ENCODE measurements at regions not wholly inside any gene's neighbourhood (a gene's known extent, or its start where the extent isn't known, plus 50 kb on each side); places are given as distances from the start of the nearest gene placed in this dataset.
"Not testable (repeated sequence)": the region's sequence is repeated elsewhere in the genome, so short reads cannot be mapped to it uniquely, and the experiment has no call there.

GRCh38 chr3:33919312-33920120, 121.1 kb downstream of the PDCD6IP start:
- DNase-seq, result no peak

DNA sequence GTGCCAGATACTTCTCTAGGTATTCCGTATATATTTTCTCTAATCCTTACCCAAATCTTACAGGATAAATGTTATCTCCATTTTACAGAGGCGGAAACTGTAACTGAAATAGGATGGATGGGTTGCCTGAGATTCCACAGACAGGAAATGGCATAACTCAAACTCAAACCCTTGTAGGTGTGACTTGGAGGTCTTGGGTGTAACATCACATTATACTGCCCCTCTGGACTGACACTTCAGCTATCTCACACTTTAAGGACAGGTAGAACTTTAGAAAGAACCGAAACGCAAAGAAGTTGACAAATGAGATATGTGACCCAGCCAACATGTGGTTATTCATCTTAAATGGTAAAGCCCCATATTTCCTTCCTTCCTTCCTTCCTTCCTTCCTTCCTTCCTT, 122.1 kb downstream of the PDCD6IP start:
- DNase-seq, result no peak

DNA sequence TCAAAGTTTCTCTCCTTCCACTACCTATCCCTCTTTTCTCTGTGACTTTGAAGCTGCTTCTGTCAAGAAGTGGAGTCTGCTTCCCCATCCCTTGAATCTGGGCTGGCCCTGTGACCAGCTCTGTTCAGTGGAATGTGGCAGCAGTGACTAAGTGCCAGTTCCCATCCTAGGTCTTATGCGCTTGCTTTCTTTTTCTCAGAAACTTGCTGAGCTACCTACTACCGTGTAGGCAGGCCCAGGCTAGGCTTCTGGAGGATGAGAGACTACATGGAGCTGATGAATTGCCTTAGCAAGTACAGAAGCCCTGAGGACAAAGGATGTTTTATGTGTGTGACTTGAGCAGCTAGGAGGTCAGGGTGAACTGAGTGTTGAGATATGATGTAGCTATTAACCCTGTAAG, 123.2 kb downstream of the PDCD6IP start:
- DNase-seq, result no peak

DNA sequence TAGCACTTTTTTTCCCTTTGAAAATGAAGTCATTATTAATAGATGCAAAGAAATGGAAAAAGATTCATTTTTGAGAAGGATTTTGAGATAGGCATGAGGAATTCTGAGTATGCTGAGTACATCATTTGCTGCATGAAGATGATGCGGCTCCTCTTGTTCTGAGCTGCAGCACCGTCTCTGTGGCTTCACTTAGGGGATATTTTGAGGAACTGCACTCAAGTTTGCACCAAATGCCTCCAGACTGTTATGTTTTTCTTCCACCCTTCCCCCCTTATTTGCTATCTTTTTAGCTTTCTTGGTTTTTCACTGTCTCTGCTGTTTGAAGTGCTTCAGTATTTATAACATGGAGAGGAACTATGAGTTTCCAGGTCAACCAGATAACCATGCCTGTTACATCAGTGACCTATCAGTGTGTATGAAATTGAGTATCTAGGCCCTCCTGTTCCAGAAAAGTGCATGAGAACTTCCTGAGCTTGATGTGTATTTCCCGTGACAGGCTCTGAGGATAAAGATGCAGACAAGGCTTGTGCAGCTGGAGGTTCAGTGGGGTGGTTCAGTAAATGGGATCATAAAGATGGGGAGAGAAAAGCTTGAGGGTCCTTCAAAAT, 128.7 kb downstream of the PDCD6IP start:
- no peak for DNase-seq

DNA sequence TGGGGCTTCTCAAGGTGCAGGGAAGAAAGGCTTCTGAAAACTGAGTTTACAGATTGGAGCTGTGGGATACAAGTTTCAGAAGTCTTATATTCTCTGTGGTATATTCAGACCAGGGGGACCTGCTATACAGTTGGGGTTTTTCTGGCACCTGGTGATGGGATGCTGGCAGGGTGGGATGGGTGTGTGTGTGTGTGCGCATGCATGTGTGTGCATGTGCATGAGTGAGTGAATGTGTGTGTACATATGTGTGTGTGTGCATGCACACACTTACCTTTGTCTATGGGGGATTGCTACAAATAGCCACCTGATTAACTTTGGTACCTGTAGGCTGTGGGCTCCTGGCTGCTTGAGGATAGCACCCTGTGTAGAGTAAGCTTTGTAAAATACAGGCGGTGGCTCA, 131.4 kb downstream of the PDCD6IP start:
- no peak for DNase-seq

DNA sequence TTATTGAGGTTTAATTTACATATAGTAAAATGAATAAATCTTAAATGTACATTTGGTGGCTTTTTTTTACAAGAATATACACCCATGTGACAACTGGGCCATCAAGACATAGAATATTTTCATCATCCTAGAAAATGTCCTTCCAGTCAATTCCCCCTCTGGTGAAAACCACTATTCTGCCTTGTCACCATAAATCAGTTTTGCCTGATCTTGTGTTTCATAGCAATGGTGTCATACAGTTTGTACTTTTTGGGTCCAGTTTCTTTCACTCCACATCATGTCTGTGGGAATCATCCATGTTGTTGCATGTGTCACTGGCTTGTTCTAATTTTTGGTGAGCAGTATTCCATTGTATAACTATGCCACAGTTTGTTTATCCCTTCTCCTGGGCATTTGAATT, 133.1 kb downstream of the PDCD6IP start:
- DNase-seq, result no peak

DNA sequence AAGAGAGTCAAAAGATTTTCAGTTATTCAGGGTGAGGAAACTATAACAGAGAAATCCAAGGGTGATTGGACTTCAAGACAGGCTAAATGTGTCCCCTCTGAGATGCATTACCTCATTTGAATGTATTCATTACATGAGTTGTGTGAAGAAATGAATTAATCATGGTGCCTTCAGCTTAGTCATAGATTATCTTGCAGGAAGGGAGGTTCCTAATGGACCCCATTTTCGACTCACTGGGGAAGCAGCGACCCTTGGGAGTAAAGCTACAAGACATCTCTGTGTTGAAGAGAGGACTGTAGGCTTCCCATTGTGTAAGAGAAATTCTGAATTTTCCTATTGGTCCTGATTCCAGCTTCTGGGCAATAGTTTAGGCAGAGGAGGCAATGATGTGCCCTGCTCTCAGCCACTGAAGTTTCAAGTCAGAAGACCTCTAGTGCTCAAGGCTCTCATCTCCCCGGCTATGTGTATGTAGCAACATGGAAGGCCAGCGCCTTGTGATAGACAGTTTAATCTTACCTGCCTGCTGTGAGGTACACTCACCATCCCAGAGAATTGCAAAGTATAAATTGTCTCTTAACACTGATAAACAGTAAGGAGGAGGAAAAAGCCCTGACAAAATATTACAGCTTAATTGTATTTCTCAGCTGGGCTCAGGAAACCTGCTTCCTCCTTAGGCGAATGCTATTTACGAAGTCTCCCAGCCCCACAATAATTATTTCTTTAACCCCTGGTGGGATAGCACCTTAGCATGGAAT, 133.8 kb downstream of the PDCD6IP start:
- no peak for DNase-seq

GRCh38 chr3:33936171-33936920, 137.9 kb downstream of the PDCD6IP start:
- no peak for DNase-seq

GRCh38 chr3:33936921-33937525, 138.6 kb downstream of the PDCD6IP start:
- no peak for DNase-seq

- no peak for DNase-seq
These were observed 139.2 kb downstream of the PDCD6IP start for GRCh38 chr3:33937628-33938027.

- no peak for DNase-seq
These were observed 141.7 kb downstream of the PDCD6IP start for GRCh38 chr3:33940149-33940548.

DNA sequence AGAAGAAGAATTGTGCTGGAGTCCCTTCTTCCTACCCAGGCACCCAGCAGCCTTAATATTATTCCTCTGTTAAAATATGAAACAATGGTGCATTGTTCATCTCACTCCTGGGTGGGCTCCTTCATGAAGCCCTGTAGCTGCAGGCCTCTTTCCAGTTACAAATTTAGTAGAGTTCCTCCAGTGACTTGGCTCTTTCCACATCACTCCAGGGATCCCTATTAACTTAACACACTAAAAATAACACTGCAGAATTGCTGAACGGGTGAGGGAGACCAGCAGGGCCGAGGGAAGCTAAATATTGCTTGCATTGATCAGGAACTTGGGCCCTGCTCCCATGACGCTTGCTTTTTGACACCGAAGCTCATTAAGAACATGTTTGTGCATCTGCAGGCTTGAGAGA, 142.3 kb downstream of the PDCD6IP start:
- DNase-seq, result no peak

DNA sequence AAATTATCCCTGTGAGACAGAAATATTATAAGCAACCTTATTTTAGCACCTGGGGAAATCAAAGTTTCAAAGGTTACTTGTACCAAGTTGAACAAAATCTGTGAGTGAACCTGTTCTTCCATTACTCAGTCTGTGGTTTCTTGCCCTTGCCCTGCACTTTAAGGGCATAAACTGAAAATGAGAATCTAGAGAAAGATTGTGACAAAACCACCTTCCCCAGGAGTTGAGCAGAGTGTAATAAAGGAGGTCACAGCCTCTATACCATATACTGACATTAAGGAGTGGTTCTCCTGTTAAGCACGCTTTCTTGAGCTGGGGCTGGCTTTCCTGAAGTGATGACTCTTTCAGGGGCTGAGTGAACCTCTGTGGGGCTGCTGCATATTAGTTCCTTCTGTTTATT, 143.4 kb downstream of the PDCD6IP start:
- DNase-seq, result no peak

DNA sequence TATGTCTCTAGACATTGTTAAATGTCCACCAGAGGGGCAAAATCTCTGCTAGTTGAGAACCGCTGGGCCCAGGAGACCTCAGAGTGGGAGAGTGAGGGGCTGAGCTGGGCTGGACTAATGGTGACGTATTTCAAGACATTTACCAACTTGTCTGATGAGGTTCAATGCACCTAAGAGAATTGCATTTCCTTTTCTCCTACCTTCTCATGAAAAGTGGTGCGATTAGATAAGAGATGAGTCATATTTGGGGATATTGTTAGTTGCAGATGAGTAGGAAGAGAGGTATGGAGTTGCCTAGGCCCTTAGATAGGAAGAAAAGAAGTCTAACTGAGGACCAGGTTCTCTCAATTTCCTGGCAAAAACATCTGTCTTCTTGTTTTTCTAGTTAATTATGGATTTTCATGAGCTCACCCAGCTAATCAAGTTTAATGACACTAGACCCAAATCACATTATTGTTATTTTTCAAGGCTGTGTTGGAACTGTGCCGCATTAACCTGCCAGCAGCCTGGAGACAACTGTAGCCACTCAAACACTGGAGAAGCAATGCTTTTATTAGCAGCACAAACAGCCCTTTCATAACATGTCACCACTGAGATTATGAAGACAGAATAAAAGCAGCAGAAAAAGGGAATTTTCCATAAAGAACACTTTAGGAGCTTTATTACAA, 144.2 kb downstream of the PDCD6IP start:
- DNase-seq, result no peak

GRCh38 chr3:33943277-33943676, 144.8 kb downstream of the PDCD6IP start:
- no peak for DNase-seq

GRCh38 chr3:33946612-33947011, 148.2 kb downstream of the PDCD6IP start:
- DNase-seq, result not testable (repeated sequence)

GRCh38 chr3:33947272-33948195, 149.1 kb downstream of the PDCD6IP start:
- no peak for DNase-seq

DNA sequence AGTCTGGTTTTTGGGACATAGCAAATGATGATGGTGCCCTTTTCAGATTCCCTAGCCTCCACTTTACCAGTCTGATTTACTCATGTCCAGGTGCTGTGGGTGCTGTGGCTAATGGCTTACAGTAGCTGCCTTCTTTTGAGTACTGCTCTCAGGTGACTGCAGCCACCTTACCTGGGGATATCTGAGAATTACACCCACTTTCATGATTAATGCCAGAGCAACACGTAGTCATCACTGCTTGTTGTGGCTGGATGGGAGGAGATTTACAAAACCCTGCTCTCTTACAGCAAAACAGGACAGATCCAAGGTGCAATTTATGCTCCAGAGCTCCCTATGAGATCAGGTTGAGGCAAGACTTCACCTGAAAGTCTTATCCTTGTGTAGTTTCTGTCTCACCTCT, 150.6 kb downstream of the PDCD6IP start:
- no peak for DNase-seq

GRCh38 chr3:33954956-33955355, 156.5 kb downstream of the PDCD6IP start:
- no peak for DNase-seq

DNA sequence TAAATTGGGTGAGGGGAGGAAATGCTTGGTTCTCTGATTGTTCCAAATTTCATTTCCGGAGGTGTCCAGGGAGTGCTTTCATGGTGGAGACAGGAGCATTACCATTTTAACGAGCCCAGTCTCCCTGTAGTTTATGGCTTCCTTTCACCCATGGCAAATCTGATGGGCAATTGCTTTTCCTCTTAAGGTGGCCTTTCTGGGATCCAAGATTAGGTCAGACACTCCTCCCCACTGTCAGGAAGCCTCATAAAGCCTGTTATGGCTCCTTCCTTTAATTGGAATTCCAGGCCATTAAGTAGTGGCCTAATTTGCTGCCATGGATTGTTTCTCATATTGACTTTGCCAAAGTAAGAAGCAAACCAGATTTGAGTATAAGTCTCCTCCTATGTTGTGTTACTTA, 157.8 kb downstream of the PDCD6IP start:
- DNase-seq, result no peak

GRCh38 chr3:33956776-33957175, 158.3 kb downstream of the PDCD6IP start:
- no peak for DNase-seq
